ENCODE measurements at regions not wholly inside any gene's neighbourhood (a gene's known extent, or its start where the extent isn't known, plus 50 kb on each side); places are given as distances from the start of the nearest gene placed in this dataset.

DNA sequence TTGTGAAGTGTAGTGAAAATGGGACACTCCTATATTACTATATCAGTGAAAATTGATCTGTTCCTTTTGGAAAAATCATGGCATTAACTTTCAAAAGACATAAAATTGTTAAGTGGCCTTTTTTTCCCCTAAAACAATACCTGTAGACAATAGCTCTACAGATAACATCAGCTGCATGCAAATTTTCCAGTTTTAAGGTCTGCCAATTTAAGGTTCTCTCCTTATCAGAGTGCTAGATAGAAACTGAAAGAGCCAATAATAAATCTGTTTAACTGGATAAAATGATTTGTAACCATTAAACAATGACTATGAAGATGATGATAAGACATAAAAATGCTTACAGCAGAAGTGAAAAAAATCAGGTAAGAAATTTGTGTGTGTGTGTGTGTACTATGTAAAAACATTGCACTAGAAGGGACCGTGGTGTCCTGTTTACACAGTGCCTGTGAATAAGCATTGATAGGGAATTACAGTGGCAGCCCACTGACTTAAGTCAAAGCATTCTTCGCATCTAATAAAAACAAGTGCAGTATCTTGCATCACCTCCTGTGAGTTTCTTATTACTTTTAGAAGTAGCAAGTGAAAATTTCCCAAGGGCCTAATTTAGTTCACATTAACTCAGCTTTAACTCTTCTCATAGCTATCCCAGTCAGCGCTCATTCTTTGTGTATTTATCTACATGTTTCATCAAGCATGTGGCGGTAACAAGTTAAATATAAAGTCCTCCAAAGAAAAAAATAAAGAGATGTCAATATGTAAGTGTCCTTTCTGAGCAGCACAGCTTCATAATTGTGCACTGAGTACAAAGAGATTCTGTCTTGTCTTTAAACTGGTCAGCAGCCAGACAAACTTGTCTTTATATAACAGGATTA lies 261.9 kb downstream of the ARL4A start:
- TF ChIP-seq, protein P1, sequence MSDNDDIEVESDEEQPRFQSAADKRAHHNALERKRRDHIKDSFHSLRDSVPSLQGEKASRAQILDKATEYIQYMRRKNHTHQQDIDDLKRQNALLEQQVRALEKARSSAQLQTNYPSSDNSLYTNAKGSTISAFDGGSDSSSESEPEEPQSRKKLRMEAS (IDR thresholded peaks at IDR 0.05) = no peak
- TF ChIP-seq EP300 (IDR thresholded peaks at IDR 0.05; ENCODE audit: borderline replicate concordance) = no peak
- no peak for TF ChIP-seq YY1 (IDR thresholded peaks at IDR 0.05; ENCODE audit: low read depth)
- TF ChIP-seq, protein P2, sequence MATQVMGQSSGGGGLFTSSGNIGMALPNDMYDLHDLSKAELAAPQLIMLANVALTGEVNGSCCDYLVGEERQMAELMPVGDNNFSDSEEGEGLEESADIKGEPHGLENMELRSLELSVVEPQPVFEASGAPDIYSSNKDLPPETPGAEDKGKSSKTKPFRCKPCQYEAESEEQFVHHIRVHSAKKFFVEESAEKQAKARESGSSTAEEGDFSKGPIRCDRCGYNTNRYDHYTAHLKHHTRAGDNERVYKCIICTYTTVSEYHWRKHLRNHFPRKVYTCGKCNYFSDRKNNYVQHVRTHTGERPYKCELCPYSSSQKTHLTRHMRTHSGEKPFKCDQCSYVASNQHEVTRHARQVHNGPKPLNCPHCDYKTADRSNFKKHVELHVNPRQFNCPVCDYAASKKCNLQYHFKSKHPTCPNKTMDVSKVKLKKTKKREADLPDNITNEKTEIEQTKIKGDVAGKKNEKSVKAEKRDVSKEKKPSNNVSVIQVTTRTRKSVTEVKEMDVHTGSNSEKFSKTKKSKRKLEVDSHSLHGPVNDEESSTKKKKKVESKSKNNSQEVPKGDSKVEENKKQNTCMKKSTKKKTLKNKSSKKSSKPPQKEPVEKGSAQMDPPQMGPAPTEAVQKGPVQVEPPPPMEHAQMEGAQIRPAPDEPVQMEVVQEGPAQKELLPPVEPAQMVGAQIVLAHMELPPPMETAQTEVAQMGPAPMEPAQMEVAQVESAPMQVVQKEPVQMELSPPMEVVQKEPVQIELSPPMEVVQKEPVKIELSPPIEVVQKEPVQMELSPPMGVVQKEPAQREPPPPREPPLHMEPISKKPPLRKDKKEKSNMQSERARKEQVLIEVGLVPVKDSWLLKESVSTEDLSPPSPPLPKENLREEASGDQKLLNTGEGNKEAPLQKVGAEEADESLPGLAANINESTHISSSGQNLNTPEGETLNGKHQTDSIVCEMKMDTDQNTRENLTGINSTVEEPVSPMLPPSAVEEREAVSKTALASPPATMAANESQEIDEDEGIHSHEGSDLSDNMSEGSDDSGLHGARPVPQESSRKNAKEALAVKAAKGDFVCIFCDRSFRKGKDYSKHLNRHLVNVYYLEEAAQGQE (IDR thresholded peaks at IDR 0.05; ENCODE audit: low read depth) = no peak
